ENCODE measurements at regions not wholly inside any gene's neighbourhood (a gene's known extent, or its start where the extent isn't known, plus 50 kb on each side); places are given as distances from the start of the nearest gene placed in this dataset.

GRCh38 chr1:239293350-239294110, 92.8 kb upstream of the CHRM3 start:
- DNase-seq (ENCODE audit: extremely low spot score) = no peak
- CTCF ChIA-PET = no interaction called here
- no peak for TF ChIP-seq CTCF (IDR thresholded peaks at IDR 0.05; ENCODE audit: control extremely low read depth, extremely low read depth, low read depth, missing control alignments)
- POLR2A ChIA-PET = no interaction called here

DNA sequence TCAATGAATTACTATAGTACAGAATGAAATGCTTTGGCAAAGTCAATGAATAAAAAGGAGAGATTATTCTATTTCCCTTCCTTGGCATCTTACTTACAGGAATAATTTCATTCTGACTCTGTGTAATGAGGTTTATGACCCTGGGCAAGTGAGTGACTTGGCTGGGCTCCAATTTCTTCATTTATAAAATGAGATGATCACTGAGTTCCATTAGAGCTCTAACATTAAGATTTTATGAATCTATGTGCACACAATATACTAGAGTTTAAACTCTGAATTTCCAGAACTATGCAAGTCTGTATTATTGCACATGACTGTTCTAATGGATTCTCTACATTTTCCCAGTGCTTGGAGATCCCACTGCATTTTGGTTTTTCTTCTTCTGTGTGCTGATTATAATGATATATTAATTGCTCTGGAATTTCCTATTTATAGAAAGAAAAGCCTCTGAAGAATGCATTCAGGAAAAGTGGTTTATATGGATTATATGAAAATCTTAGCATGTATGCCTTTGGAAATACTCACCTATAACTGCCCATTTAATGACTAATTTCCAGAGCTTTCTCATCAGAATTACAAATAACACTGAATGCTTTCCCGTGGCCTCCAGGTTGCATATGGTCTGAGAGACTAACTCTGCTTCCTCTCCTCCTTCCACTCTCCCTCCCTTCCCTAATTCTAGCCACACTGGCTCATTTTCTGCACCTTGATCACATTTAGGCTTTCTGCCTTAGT, 97.4 kb upstream of the CHRM3 start:
- ChIA-PET POLR2A (no interaction called here), CTCF (no interaction called here)
- TF ChIP-seq CTCF (IDR thresholded peaks at IDR 0.05; ENCODE audit: control extremely low read depth, extremely low read depth, low read depth, missing control alignments) = no peak
- DNase-seq (ENCODE audit: extremely low spot score) = no peak

GRCh38 chr1:239287296-239287695, 99.1 kb upstream of the CHRM3 start:
- TF ChIP-seq CTCF (IDR thresholded peaks at IDR 0.05; ENCODE audit: control extremely low read depth, extremely low read depth, low read depth, missing control alignments) = no peak
- POLR2A ChIA-PET = no interaction called here
- CTCF ChIA-PET = interaction anchor here (1.3 kb wide), 1 partner anchor 16 kb away, joined by 3 read pairs; no protein-coding TSS in a partner anchor
- DNase-seq (ENCODE audit: extremely low spot score) = no peak

- no peak for DNase-seq (ENCODE audit: extremely low spot score)
- CTCF ChIA-PET = interaction anchor here (1.1 kb wide), 1 partner anchor 22 kb away, joined by 4 read pairs; no protein-coding TSS in a partner anchor
- POLR2A ChIA-PET = no interaction called here
- TF ChIP-seq CTCF (IDR thresholded peaks at IDR 0.05; ENCODE audit: control extremely low read depth, extremely low read depth, low read depth, missing control alignments) = no peak
These were observed 103.2 kb upstream of the CHRM3 start for GRCh38 chr1:239283216-239283615.

GRCh38 chr1:239282411-239282810, 104.0 kb upstream of the CHRM3 start:
- no peak for DNase-seq (ENCODE audit: extremely low spot score)
- TF ChIP-seq CTCF (IDR thresholded peaks at IDR 0.05; ENCODE audit: control extremely low read depth, extremely low read depth, low read depth, missing control alignments) = no peak
- ChIA-PET POLR2A (no interaction called here), CTCF (interaction anchor here (1.1 kb wide), 1 partner anchor 23 kb away, joined by 4 read pairs; no protein-coding TSS in a partner anchor)

DNA sequence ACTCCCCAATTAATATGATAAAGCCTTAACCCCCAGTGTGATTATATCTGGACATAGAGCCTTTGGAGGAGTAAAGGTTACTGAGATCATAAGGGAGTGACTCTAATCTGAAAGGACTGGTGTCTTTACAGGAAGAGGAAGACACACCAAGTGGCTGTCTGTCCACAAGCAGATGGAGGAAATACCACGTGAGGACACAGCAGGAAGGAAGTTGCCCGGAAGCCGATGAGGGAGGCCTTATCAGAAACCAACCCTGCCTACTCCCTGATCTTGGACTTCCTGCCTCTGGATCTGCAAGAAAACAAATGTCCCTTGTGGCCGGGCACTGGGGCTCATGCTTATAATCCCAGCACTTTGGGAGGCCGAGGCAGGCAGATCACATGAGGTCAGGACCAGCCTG, 110.3 kb upstream of the CHRM3 start:
- ChIA-PET POLR2A (no interaction called here), CTCF (no interaction called here)
- no peak for DNase-seq (ENCODE audit: extremely low spot score)
- TF ChIP-seq CTCF (IDR thresholded peaks at IDR 0.05; ENCODE audit: control extremely low read depth, extremely low read depth, low read depth, missing control alignments) = no peak
